ENCODE measurements at regions not wholly inside any gene's neighbourhood (a gene's known extent, or its start where the extent isn't known, plus 50 kb on each side); places are given as distances from the start of the nearest gene placed in this dataset.

- H3K27me3 ChIP-seq (ENCODE audit: control insufficient read depth, extremely low read depth, insufficient read depth, low read length), result no peaks in the 10 kb centered on the region
- no peaks in the 10 kb centered on the region for H3K79me2 ChIP-seq (ENCODE audit: control insufficient read depth, insufficient read depth, low read length)
- H3K4me2 ChIP-seq (ENCODE audit: control insufficient read depth, extremely low read depth, insufficient read depth, low read depth, low read length), result no peak overlapping the region
- H3K36me3 ChIP-seq (ENCODE audit: control insufficient read depth in 2 of 2, extremely low read depth in 1 of 2, insufficient read depth in 2 of 2, low read length in 2 of 2), result no peaks in the 10 kb centered on the region
- H3K4me3 ChIP-seq (ENCODE audit: control insufficient read depth in 2 of 3, extremely low read depth in 1 of 3, insufficient read depth in 2 of 3, low read depth in 1 of 3, low read length in 3 of 3), result no peak overlapping the region
- TF ChIP-seq CTCF (optimal IDR thresholded peaks at IDR 0.05 in 1 of 3, IDR thresholded peaks at IDR 0.05 in 1 of 3, conservative IDR thresholded peaks at IDR 0.05 in 1 of 3; ENCODE audit: extremely low read depth in 1 of 3, insufficient read depth in 2 of 3, low read length in 3 of 3) (no peak), EZH2 (IDR thresholded peaks at IDR 0.05; ENCODE audit: low read length) (no peak)
- H3K9ac ChIP-seq (ENCODE audit: control insufficient read depth, extremely low read depth, insufficient read depth, low read length), result no peak overlapping the region
- FAIRE-seq (no peak), DNase-seq (ENCODE audit: low read depth, low spot score) (no peak)
- H4K20me1 ChIP-seq (ENCODE audit: control insufficient read depth, extremely low read depth, insufficient read depth, low read length), result no peaks in the 10 kb centered on the region
- H3K9me1 ChIP-seq (ENCODE audit: control insufficient read depth, extremely low read depth, insufficient read depth, low read length), result no peaks in the 10 kb centered on the region
- H3K27ac ChIP-seq (ENCODE audit: control insufficient read depth, insufficient read depth, low read length), result no peak overlapping the region
- no peak overlapping the region for H2AFZ ChIP-seq (ENCODE audit: control insufficient read depth, low read length)
- peaks cover 4% of the 10 kb centered on the region for H3K4me1 ChIP-seq (ENCODE audit: control insufficient read depth, extremely low read depth, insufficient read depth, low read length)
- dilution Hi-C loops (cut with MboI; ENCODE audit: extremely low pct_ligation_motif_present, low sequenced_read_pairs), result no loop called here
- no peaks in the 10 kb centered on the region for H3K9me3 ChIP-seq (ENCODE audit: control insufficient read depth, low read depth, low read length)
These were observed 155.4 kb upstream of the MAP3K1 start for GRCh38 chr5:56659971-56660370.

GRCh38 chr5:56658972-56659371, 156.4 kb upstream of the MAP3K1 start:
- peak; percentile 9 for FAIRE-seq
- no peak overlapping the region for H3K4me2 ChIP-seq (ENCODE audit: control insufficient read depth, extremely low read depth, insufficient read depth, low read depth, low read length)
- H3K9me1 ChIP-seq (ENCODE audit: control insufficient read depth, extremely low read depth, insufficient read depth, low read length), result no peaks in the 10 kb centered on the region
- H3K27ac ChIP-seq (ENCODE audit: control insufficient read depth, insufficient read depth, low read length), result no peak overlapping the region
- H3K79me2 ChIP-seq (ENCODE audit: control insufficient read depth, insufficient read depth, low read length), result no peaks in the 10 kb centered on the region
- no peaks in the 10 kb centered on the region for H3K27me3 ChIP-seq (ENCODE audit: control insufficient read depth, extremely low read depth, insufficient read depth, low read length)
- no peak for DNase-seq (ENCODE audit: low read depth, low spot score)
- TF ChIP-seq EZH2 (IDR thresholded peaks at IDR 0.05; ENCODE audit: low read length), result no peak
- no peak for TF ChIP-seq CTCF (optimal IDR thresholded peaks at IDR 0.05 in 1 of 3, IDR thresholded peaks at IDR 0.05 in 1 of 3, conservative IDR thresholded peaks at IDR 0.05 in 1 of 3; ENCODE audit: extremely low read depth in 1 of 3, insufficient read depth in 2 of 3, low read length in 3 of 3)
- no peak overlapping the region for H3K9ac ChIP-seq (ENCODE audit: control insufficient read depth, extremely low read depth, insufficient read depth, low read length)
- no peaks in the 10 kb centered on the region for H4K20me1 ChIP-seq (ENCODE audit: control insufficient read depth, extremely low read depth, insufficient read depth, low read length)
- H3K4me3 ChIP-seq (ENCODE audit: control insufficient read depth in 2 of 3, extremely low read depth in 1 of 3, insufficient read depth in 2 of 3, low read depth in 1 of 3, low read length in 3 of 3), result no peak overlapping the region
- H3K4me1 ChIP-seq (ENCODE audit: control insufficient read depth, extremely low read depth, insufficient read depth, low read length), result peaks cover 4% of the 10 kb centered on the region
- H3K9me3 ChIP-seq (ENCODE audit: control insufficient read depth, low read depth, low read length), result no peaks in the 10 kb centered on the region
- H2AFZ ChIP-seq (ENCODE audit: control insufficient read depth, low read length), result no peak overlapping the region
- no peaks in the 10 kb centered on the region for H3K36me3 ChIP-seq (ENCODE audit: control insufficient read depth in 2 of 2, extremely low read depth in 1 of 2, insufficient read depth in 2 of 2, low read length in 2 of 2)
- dilution Hi-C loops (cut with MboI; ENCODE audit: extremely low pct_ligation_motif_present, low sequenced_read_pairs), result no loop called here
